Epithelial cell of proximal tubule (primary cell): ENCODE measurements at regions not wholly inside any gene's neighbourhood (a gene's known extent, or its start where the extent isn't known, plus 50 kb on each side); places are given as distances from the start of the nearest gene placed in this dataset.
"Not testable (repeated sequence)": the region's sequence is repeated elsewhere in the genome, so short reads cannot be mapped to it uniquely, and the experiment has no call there.

Experiments used
- DNase-seq: peaks from one replicate; pipeline ENCODE4 v3.0.0-alpha.2; 2011; ENCODE audit warnings: low read depth
- H3K4me3 ChIP-seq: 2 replicates; pipeline ENCODE4 v1.5.1; 2011; ENCODE audit warnings: low read depth, mild to moderate bottlenecking, low read length
- CTCF ChIP-seq: conservative IDR thresholded peaks from 2 replicates; pipeline ENCODE4 v1.5.1; 2012; ENCODE audit warnings: low read depth, mild to moderate bottlenecking, low read length

- DNase-seq: no peak
- no peak for TF ChIP-seq CTCF
- H3K4me3 ChIP-seq: no peak overlapping the region
Measured at GRCh38 chr6:48552905-48553304, 441.9 kb upstream of the PTCHD4 start.

GRCh38 chr6:48550603-48551002, 439.6 kb upstream of the PTCHD4 start:
- H3K4me3 ChIP-seq: no peak overlapping the region
- TF ChIP-seq CTCF: no peak
- DNase-seq: no peak

- no peak for DNase-seq
- H3K4me3 ChIP-seq: no peak overlapping the region
- no peak for TF ChIP-seq CTCF
Measured at GRCh38 chr6:48542191-48542590, 431.2 kb upstream of the PTCHD4 start.

- TF ChIP-seq CTCF: no peak
- DNase-seq: no peak
- H3K4me3 ChIP-seq: no peak overlapping the region
Measured at GRCh38 chr6:48541649-48542048, 430.7 kb upstream of the PTCHD4 start.

- no peak for TF ChIP-seq CTCF
- no peak overlapping the region for H3K4me3 ChIP-seq
- DNase-seq: peak; percentile 96
Measured at GRCh38 chr6:48535582-48536009, 424.6 kb upstream of the PTCHD4 start.

GRCh38 chr6:48530978-48531377, 420.0 kb upstream of the PTCHD4 start:
- not testable (repeated sequence) for DNase-seq, H3K4me3 ChIP-seq

GRCh38 chr6:48525849-48526248, 414.9 kb upstream of the PTCHD4 start:
- no peak for TF ChIP-seq CTCF
- no peak overlapping the region for H3K4me3 ChIP-seq
- DNase-seq: no peak

- DNase-seq: no peak
- no peak for TF ChIP-seq CTCF
- H3K4me3 ChIP-seq: no peak overlapping the region
Measured at GRCh38 chr6:48520951-48521350, 410.0 kb upstream of the PTCHD4 start.
